Endothelial cell of umbilical vein (primary cell): ENCODE measurements at regions not wholly inside any gene's neighbourhood (a gene's known extent, or its start where the extent isn't known, plus 50 kb on each side); places are given as distances from the start of the nearest gene placed in this dataset.

Source experiments
- BruUV-seq: library from RNA; stranded (reverse); fragments of 400-500 nt; replicated peaks from 2 replicates; lab custom pipeline; 2021; lab: Mats Ljungman, UMichigan
- CTCF ChIA-PET: fragments of 300-600, 350-600 bp; sonication (Branson Sonifier 250); formaldehyde crosslinking; loops from one replicate; lab custom pipeline; 2021; ENCODE audit warnings: antibody characterized with exemption, inconsistent platforms; lab: Charles Lee
- POLR2A ChIA-PET: fragments of 300-600, 350-600 bp; sonication (Branson Sonifier 250); formaldehyde crosslinking; loops from one replicate; lab custom pipeline; 2021; ENCODE audit warnings: antibody characterized with exemption, inconsistent platforms; lab: Charles Lee
- DNase-seq: peaks from one replicate; pipeline ENCODE4 v3.0.0-alpha.2; 2011; ENCODE audit warnings: low read depth, low spot score
- FAIRE-seq: peaks from 2 replicates; lab custom pipeline; 2011; peaks lifted over from hg19 to GRCh38; lab: Jason Lieb, UNC
- H2AFZ ChIP-seq: 2 replicates; pipeline ENCODE4 v1.6.0; 2012; ENCODE audit warnings: low read depth, low read length, control low read depth, inconsistent platforms
- H3K27ac ChIP-seq: 2 replicates; pipeline ENCODE4 v1.5.1; 2011; ENCODE audit warnings: low read depth, mild to moderate bottlenecking, control low read depth, low read length, moderate library complexity; ENCODE audit not compliant: insufficient read depth
- H3K27me3 ChIP-seq, 2 experiments: 2 replicates each; pipeline versions ENCODE4 v1.6.0 to v1.6.1; 2011; ENCODE audit warnings: low read length in 2 of 2, mixed read lengths in 1 of 2; ENCODE audit not compliant: control insufficient read depth in 2 of 2, insufficient read depth in 2 of 2
- H3K36me3 ChIP-seq, 2 experiments: 2 replicates in 1 of 2; 3 replicates in 1 of 2; pipeline ENCODE4 v1.5.1; 2011; ENCODE audit warnings: low read length in 2 of 2, mild to moderate bottlenecking in 1 of 2, moderate library complexity in 1 of 2; ENCODE audit not compliant: control insufficient read depth in 2 of 2, insufficient read depth in 2 of 2; ENCODE audit errors: extremely low read depth in 1 of 2
- H3K4me1 ChIP-seq: 3 replicates; pipeline ENCODE4 v1.5.1; 2011; ENCODE audit warnings: mild to moderate bottlenecking, low read length; ENCODE audit not compliant: control insufficient read depth, insufficient read depth; ENCODE audit errors: extremely low read depth
- H3K4me2 ChIP-seq: 2 replicates; pipeline ENCODE4 v1.6.1; 2011; ENCODE audit warnings: low read length, control low read depth, mixed read lengths; ENCODE audit not compliant: insufficient read depth
- H3K4me3 ChIP-seq, 3 experiments: fragments of 200-600 bp in 1 of 3; sonication (generic), shearing (Covaris generic) in 1 of 3; replicated peaks in 1 of 3; 2 replicates each; pipeline ENCODE4 v1.5.1; 2011 to 2016; ENCODE audit warnings: control low read depth in 3 of 3, low read length in 3 of 3, mild to moderate bottlenecking in 2 of 3, inconsistent platforms in 1 of 3, low read depth in 1 of 3, moderate library complexity in 1 of 3; ENCODE audit not compliant: insufficient read depth in 1 of 3
- H3K79me2 ChIP-seq: 2 replicates; pipeline ENCODE4 v1.6.0; 2012; ENCODE audit warnings: low read length, inconsistent platforms; ENCODE audit not compliant: control insufficient read depth, insufficient read depth
- H3K9ac ChIP-seq: replicated peaks from 2 replicates; pipeline ENCODE3; 2011; ENCODE audit warnings: low read length, control low read depth; ENCODE audit not compliant: insufficient read depth; ENCODE audit errors: extremely low read depth
- H3K9me1 ChIP-seq: replicated peaks from 3 replicates; pipeline ENCODE4 v1.6.0; 2011; ENCODE audit warnings: mild to moderate bottlenecking, low read length; ENCODE audit not compliant: control insufficient read depth, insufficient read depth; ENCODE audit errors: extremely low read depth
- H3K9me3 ChIP-seq: replicated peaks from 2 replicates; pipeline ENCODE4 v1.5.1; 2012; ENCODE audit warnings: low read length, inconsistent platforms; ENCODE audit not compliant: control insufficient read depth, insufficient read depth
- H4K20me1 ChIP-seq: replicated peaks from 2 replicates; pipeline ENCODE3; 2011; ENCODE audit warnings: mild to moderate bottlenecking, low read length; ENCODE audit not compliant: control insufficient read depth, insufficient read depth; ENCODE audit errors: extremely low read depth
- CTCF ChIP-seq, 2 donors: IDR thresholded peaks; 1 replicate in 1 of 2; 2 replicates in 1 of 2; pipeline ENCODE4 v1.5.1; 2011; ENCODE audit warnings: low read length in 2 of 2, mild to moderate bottlenecking in 2 of 2, moderate library complexity in 2 of 2, control low read depth in 1 of 2, inconsistent platforms in 1 of 2, low read depth in 1 of 2; ENCODE audit not compliant: insufficient read depth in 1 of 2; ENCODE audit errors: extremely low read depth in 1 of 2
- EZH2 ChIP-seq: IDR thresholded peaks from 2 replicates; pipeline ENCODE4 v1.6.1; 2012; ENCODE audit warnings: borderline replicate concordance, low read depth, mild to moderate bottlenecking, moderate library complexity, low read length, inconsistent platforms; ENCODE audit not compliant: severe bottlenecking
- FOS ChIP-seq: IDR thresholded peaks from 2 replicates; pipeline ENCODE4 v1.6.1; 2011; ENCODE audit warnings: mild to moderate bottlenecking, low read length, moderate library complexity, borderline replicate concordance; ENCODE audit not compliant: insufficient read depth
- GATA2 ChIP-seq: IDR thresholded peaks from 2 replicates; pipeline ENCODE4 v1.7.0; 2011; ENCODE audit warnings: low read depth, mild to moderate bottlenecking, moderate library complexity, mixed read lengths, low read length; ENCODE audit not compliant: insufficient read length, insufficient read depth
- JUN ChIP-seq: IDR thresholded peaks from 2 replicates; pipeline ENCODE4 v1.6.1; 2011; ENCODE audit warnings: borderline replicate concordance, low read depth; ENCODE audit not compliant: insufficient read length, insufficient read depth
- MAX ChIP-seq: IDR thresholded peaks from 2 replicates; pipeline ENCODE4 v1.6.1; 2011; ENCODE audit not compliant: insufficient read depth, insufficient read length
- MYC ChIP-seq: IDR thresholded peaks from one replicate; pipeline ENCODE4 v1.6.1; 2011; ENCODE audit warnings: mild to moderate bottlenecking, low read depth, low read length
- POLR2AphosphoS5 ChIP-seq: IDR thresholded peaks from 2 replicates; pipeline ENCODE4 v1.6.1; 2012; ENCODE audit warnings: low read depth, mild to moderate bottlenecking, control low read depth, low read length, moderate library complexity; ENCODE audit not compliant: insufficient read depth
- dilution Hi-C: fragments of 300-500 bp; cut with MboI; formaldehyde crosslinking; loops from one replicate; pipeline ENCODE4 v1.15.0; 2019; ENCODE audit warnings: low sequenced_read_pairs; ENCODE audit not compliant: extremely low pct_ligation_motif_present
- intact Hi-C: fragments of 100-400 bp; cut with micrococcal nuclease; formaldehyde crosslinking; loops from one replicate; pipeline ENCODE4 v1.10.0; 2022

- intact Hi-C loops = no loop called here
- H3K4me1 ChIP-seq = no peaks in the 10 kb centered on the region
- no peaks in the 10 kb centered on the region for H4K20me1 ChIP-seq
- no peak overlapping the region for H2AFZ ChIP-seq
- H3K4me2 ChIP-seq = no peak overlapping the region
- CTCF ChIA-PET = no interaction called here
- no peak overlapping the region for H3K4me3 ChIP-seq
- no peaks in the 10 kb centered on the region for H3K9me3 ChIP-seq
- TF ChIP-seq FOS (no peak), EZH2 (no peak), MYC (no peak), JUN (peak; percentile 15), MAX (no peak), CTCF (IDR thresholded peaks at IDR 0.05; ENCODE audit: extremely low read depth in 1 of 2, insufficient read depth in 1 of 2, low read depth in 1 of 2, low read length in 2 of 2) (no peak)
- dilution Hi-C loops = no loop called here
- no peaks in the 10 kb centered on the region for H3K9me1 ChIP-seq
- no peaks in the 10 kb centered on the region for H3K36me3 ChIP-seq
- H3K27ac ChIP-seq = no peak overlapping the region
- POLR2A ChIA-PET = no interaction called here
- no peaks in the 10 kb centered on the region for H3K79me2 ChIP-seq
- DNase-seq = no peak
- no peak for FAIRE-seq
- no peaks in the 10 kb centered on the region for H3K27me3 ChIP-seq
- no TSS peak for BruUV-seq
- no peak overlapping the region for H3K9ac ChIP-seq
These were observed 153.8 kb upstream of the AGA start for GRCh38 chr4:177596035-177596434.

GRCh38 chr4:177596991-177597390 is 154.8 kb upstream of the AGA start:
- H3K9me3 ChIP-seq = no peaks in the 10 kb centered on the region
- no peaks in the 10 kb centered on the region for H4K20me1 ChIP-seq
- no TSS peak for BruUV-seq
- dilution Hi-C loops (no loop called here), intact Hi-C loops (no loop called here)
- H3K36me3 ChIP-seq = no peaks in the 10 kb centered on the region
- no peaks in the 10 kb centered on the region for H3K27me3 ChIP-seq
- H3K79me2 ChIP-seq = no peaks in the 10 kb centered on the region
- POLR2A ChIA-PET = no interaction called here
- no peaks in the 10 kb centered on the region for H3K9me1 ChIP-seq
- no peak overlapping the region for H3K4me2 ChIP-seq
- no peak for FAIRE-seq
- no peak overlapping the region for H3K4me3 ChIP-seq
- H3K27ac ChIP-seq = no peak overlapping the region
- CTCF ChIA-PET = no interaction called here
- no peak for DNase-seq
- no peaks in the 10 kb centered on the region for H3K4me1 ChIP-seq
- no peak overlapping the region for H2AFZ ChIP-seq
- TF ChIP-seq FOS = no peak
- no peak for TF ChIP-seq CTCF (IDR thresholded peaks at IDR 0.05; ENCODE audit: extremely low read depth in 1 of 2, insufficient read depth in 1 of 2, low read depth in 1 of 2, low read length in 2 of 2)
- TF ChIP-seq JUN = no peak
- no peak for TF ChIP-seq GATA2
- no peak for TF ChIP-seq POLR2AphosphoS5
- no peak overlapping the region for H3K9ac ChIP-seq
